ENCODE measurements at regions not wholly inside any gene's neighbourhood (a gene's known extent, or its start where the extent isn't known, plus 50 kb on each side); places are given as distances from the start of the nearest gene placed in this dataset.
"Not testable (repeated sequence)": the region's sequence is repeated elsewhere in the genome, so short reads cannot be mapped to it uniquely, and the experiment has no call there.

DNA sequence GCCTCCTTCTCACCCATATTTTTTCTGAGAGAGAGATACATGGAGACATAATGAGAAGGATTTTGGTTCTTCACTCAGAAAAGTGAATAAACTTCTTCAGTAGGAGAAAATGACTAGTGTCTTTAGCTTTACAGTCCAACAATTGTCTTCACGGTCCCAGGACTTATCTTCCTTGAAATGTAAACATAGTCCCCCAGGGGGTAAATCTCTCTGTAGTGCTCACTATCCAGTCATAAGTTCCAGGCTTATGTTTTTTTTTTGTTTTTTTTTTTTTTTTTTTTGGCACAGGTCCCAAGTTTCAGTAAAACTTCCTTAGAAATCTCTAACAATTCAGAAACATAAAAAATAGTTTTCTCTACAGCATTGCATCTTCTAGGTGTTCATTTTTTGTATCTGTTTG is 890.2 kb upstream of the B3GALT2 start:
- no peak for DNase-seq

DNA sequence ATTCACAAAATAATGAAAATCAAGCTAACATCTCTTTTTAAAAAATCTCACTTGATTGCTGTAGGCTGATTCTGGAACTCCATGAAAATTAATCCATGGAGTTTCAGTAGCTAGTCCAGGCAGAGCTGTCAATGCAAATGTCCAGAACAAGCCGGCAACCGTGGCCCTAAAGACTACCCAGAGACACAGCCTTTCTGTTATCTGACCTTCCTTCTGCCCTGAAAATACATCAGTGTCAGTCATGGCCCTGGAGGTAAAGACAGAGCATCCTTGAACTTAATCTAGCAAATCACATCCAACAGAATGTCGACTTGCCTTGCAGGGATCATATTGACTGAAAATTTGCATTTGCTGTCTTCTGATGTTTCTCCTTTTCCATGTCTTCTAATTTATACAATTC is 887.4 kb upstream of the B3GALT2 start:
- DNase-seq, result no peak

DNA sequence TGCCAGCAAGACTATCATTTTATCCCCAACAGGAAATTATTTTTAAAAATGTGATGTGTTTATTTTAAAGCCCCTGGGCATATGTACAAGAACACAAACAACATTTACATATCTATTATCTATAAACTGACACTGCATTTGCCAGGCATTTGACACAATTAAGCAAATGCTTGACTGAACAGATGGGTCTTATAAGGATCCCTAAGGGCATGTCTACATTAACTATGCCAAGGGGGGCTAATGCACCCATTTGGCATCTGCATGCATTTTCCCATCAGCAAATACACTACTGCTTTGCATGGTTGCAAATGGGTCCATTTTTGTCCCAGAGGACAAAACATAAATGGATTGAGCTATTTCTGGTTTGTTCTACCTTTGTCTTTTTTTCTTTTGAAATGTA is 884.8 kb upstream of the B3GALT2 start:
- no peak for DNase-seq

DNA sequence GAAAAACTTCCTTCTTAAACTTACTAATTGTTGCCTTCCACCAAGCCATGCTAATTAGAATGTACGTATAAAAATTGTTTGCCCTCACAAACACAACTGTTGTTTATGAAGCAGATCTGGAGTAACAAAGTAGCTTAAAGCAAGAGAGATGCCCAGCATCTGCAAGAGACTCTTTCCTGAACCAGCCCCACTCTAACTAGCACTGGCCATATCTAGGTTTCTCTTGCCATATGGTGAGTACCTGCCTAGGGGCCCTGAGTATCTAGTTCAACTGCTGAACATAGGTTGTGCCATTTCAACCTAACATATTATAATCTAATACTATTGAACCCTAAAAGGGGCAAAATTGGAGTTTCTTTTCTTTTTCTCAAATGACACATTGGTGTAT is 883.4 kb upstream of the B3GALT2 start:
- no peak for DNase-seq

DNA sequence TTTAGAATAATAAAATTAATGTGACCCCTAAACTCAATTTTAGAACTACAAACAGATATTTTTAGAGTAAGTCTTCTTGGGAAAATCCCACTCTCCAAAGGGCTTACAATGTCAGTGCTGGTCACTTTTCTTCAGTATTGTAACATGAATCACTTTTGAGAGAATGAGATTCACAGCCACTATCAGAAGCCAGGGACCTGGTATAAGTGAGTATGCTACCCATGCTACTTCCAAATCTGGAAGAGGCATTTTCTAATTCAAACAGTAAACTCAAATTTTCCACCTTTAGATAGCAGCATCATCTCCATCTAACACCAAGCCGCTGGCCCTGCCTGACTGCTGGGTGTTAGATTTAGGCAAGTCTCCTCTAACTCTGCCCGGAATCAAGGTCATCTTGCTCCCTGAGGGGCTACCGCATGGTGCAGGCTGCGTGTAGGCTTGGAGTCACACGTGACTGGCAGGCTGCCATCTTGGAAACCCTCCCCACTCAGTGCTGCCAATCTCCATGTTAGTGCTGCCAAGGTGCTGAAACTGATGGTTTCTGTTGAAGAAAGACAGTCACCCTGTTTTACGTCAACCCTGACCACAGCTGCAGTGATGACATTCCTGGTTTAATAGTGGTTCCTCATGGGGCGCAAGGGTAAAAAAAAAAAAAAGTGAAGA is 882.9 kb upstream of the B3GALT2 start:
- no peak for DNase-seq

DNA sequence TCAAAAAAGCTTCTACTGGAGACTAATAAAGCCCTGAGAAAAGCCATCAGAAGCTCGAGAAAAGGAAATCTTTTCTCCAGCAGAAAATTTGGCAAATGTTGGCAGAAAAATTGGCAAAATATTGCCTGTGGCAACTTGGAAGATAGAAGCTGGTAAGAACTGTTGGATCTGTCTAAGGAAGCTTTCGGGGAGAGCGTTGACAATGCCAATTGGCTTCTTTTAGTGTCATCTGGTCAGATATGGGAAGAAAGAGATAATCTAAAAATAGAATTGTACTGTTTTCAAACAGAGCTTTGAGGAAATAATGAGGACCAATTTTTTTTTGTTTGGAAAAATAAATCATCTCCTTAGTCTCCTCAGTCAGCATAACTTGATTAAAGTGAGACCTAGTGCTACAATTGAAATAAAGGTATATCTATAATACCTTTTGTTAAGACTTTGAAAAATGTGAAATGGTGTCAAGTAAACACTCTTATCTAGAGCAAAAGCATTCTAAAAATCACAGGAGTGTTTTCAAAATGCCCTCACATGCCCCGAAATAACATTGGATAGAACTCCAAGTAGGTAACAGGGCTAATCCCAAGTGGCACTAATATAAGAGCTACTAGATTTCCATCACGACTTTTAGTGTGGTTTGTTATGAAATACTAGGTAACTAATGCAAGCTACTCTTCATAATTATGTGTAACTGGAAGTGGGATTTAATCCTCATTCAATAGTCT is 882.2 kb upstream of the B3GALT2 start:
- no peak for DNase-seq

DNA sequence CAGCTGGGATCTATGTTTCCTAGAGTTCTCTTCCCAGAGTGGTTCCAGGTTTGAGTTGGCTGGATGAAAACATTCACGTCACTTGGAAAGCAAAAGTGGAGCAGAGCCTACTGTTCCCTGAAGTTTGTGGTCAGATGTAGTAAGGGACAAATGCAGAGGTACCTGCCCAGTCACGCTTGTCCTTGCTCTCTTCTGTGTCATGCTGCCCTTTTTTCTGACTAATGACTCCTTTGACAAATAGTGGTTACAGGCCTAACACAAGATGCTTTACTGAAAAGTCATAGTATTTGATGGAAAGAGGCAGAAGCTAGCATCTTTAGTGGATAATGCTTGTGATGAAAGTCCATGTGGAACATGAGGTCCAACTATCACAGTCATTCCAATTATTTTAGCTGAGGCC is 881.4 kb upstream of the B3GALT2 start:
- DNase-seq, result no peak

DNA sequence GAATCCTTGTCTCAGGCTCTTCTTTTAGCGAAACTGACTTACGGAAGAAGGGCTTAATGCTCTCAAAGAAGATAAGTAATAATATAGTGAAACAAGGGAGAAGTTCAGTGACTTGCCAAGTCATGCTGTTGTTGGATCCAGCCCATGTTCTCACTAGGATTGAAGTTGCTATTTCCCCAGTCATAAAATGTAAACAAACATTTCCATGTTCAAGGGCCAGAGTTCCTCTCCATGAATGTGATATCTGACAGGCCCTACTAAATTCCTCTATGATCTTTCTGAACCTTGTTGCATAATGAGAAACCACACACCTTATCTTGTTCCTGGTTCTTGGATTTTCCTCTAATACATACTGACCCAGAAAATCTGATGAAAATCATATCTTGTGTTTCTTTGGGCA is 876.5 kb upstream of the B3GALT2 start:
- DNase-seq, result no peak

DNA sequence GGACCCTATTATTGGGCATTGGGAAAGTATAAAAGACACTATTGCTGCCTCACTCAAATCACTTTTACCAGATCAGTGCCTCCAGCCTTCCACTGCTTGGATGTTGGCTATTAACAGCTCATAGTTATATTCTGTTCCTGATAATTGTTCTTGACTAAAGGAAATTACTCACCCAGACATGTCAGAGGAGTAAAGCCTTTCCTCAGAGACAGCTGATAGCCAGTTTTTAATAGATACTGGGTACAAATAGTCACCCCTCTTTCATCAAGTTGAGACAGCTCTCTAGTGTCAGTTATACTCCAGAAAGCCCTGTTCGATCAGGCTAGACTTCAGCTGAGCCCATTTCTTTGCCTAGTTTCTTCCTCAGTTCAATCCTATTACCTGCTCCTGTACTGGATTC is 876.1 kb upstream of the B3GALT2 start:
- no peak for DNase-seq

DNA sequence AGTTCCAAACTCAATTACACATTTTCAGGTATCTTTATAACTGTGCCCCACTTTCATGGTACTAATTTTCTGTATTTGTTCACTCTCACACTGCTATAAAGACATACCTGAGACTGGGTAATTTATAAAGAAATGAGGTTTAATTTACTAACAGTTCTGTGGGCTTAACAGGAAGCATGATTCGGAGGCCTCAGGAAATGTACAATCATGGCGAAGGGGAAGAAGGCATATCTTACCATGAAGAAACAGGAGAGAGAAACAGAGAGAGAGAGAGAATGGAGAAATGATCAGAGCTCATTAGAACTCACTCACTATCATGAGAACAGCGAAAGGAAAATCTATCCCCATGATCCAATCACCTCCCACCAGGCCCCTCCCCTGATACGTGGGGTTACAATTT is 874.1 kb upstream of the B3GALT2 start:
- DNase-seq, result no peak

DNA sequence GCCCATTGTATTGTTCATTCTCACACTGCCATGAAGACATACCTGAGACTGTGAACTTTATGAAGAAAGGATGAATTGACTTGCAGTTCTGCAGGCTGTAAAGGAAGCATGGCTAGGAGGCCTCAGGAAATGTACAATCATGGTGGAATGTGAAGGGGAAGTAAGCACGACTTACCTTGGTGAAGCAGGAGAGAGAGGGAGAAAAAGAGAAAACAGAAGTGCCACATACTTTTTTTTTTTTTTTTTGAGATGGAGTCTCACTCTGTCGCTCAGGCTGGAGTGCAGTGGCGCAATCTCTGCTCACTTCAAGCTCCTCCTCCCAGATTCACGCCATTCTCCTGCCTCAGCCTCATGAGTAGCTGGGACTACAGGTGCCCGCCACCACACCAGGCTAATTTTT is 871.9 kb upstream of the B3GALT2 start:
- not testable (repeated sequence) for DNase-seq

DNA sequence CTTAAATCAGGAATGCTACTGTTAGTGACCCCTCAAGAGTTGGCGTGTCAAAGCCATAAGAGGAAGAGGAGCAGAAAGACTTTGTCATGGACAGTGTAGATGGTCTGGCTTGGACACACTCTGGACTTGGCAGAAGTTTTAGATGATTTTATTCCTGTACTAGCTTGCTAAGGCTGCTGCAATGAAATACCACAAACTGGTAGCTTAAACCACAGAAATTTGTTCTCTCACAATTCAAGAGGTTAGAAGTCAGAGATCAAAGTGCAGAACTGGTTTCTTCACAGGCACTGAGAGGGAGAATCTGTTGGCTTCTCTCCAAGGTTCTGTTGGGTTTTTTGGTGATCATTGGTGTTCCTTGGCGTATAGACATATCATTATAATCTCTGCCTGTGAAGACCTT is 869.8 kb upstream of the B3GALT2 start:
- DNase-seq, result no peak

DNA sequence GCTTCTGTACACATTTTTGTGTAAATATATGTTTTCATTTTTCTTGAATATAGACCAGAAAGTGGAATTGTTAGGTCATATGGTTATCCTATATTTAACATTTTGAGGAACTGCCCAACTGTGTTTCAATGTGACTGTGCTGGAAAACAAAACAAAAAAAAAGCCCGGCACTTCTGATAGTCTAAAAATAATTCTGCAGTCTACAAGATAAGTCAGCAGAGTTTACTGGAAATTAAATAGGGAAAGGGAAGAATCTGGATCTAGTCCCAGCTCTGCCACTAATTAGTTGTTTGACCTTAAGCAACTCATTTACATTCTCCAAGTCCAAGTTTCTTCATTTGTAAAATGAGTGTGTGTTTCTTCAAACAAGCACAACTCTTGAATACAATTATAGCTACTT is 869.1 kb upstream of the B3GALT2 start:
- DNase-seq, result no peak

DNA sequence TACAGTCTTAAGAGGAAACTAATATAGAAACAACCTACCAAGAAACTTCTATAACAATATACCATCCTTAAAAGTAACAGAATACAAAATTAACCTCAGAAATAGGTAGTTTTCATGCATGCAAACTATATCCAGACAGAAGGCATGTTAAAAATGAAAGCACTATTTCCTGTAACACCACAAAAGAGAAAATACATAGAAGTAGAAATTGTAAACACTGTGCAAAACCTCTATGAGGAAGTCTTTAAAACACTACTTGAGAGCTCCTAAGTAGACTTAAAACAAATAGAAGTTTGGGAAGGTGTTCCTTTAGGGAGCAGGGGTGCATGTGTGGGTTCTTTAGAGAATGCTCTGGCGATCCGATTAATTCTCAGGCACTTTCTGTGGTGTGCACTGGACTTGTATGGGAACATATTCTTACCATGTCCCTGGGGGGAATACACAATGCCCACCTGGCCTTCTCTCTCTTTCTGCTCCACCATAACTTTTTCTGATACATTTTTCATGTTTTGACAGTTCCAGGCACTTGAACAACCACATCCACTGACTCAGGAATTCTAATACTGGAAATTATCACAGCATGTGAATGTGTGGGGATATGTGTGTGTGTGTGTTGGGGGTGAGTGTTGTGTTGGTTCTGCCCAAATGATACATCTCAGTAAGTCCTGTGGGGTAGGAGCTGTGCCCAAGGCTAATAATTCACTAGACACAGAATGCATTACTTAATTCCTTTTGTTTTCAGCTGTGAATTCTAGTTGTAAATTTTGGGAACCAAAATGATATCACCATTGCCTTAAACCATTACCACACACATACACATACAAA is 866.3 kb upstream of the B3GALT2 start:
- DNase-seq, result no peak

DNA sequence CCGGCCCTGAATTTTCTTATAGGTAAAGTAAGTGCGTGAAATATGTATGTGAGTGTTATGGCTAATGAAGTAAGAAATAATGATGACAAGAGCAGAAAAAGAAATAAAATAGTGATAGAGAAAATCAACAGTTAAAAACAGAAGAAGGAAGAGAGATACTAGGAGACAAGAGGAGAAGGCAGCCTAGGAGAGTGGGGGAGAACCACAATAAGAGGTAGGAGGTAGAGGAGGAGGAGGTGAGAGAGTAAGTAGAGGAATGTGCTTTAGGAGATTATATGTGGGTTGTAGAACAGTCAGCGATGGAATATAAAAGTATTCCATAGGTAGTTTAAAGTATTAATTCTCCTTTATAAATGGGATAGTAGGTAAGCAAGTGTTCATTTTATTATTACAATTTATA is 861.5 kb upstream of the B3GALT2 start:
- no peak for DNase-seq

DNA sequence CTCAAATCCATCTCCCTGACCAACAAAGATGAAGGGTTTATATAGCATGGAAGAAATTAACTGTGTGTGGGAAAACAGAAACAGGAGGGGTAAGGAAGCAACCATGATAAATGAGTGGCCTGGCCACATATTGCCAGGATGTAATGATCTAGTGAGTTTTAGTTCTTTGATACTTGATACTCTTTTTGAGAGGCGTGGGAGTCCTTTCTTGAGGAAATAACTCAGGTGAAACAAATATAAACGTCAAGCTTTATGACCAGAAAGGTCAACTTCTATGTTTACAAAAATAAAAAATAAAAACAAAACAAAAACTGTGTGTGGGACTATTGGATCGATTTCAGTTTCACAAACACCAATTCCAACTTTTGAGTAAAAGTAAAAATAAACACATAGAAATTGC is 860.8 kb upstream of the B3GALT2 start:
- DNase-seq, result no peak

DNA sequence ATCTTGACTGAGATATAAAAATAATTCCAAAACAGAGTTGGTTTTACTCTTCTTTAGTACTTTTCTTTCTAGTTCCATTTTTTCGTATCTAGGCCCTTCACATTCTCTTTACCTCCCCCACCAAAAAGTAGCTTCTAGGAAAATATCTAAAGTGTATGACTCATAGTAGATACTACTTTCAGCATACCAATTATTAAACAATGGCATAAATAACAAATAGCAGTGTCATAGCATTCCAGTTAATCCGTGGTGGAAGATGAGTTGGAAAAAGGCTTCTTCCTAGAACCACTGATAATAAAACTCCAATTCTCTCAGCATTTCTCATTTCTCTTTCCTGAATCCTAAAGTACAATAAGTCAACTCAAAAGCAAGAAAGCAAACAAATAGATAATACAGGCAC is 859.0 kb upstream of the B3GALT2 start:
- no peak for DNase-seq

DNA sequence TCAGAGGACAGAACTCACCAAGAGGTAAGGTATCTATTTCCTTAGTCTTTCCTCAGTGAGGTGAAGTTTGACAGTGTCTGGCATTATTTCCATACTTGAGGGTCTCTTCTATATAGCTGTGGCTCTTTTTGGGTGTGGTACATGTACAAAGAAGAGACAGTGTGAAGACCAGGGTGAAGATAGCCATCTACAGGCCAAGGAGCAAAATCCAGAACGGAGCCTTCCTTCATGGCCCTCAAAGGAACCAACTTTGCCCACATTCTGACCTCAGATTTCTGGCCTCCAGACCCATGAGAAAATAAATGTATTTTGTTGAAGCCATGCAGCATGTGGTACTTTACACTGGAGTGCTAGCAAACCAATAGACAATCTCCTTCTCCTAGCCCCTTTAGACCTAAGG is 858.5 kb upstream of the B3GALT2 start:
- no peak for DNase-seq

DNA sequence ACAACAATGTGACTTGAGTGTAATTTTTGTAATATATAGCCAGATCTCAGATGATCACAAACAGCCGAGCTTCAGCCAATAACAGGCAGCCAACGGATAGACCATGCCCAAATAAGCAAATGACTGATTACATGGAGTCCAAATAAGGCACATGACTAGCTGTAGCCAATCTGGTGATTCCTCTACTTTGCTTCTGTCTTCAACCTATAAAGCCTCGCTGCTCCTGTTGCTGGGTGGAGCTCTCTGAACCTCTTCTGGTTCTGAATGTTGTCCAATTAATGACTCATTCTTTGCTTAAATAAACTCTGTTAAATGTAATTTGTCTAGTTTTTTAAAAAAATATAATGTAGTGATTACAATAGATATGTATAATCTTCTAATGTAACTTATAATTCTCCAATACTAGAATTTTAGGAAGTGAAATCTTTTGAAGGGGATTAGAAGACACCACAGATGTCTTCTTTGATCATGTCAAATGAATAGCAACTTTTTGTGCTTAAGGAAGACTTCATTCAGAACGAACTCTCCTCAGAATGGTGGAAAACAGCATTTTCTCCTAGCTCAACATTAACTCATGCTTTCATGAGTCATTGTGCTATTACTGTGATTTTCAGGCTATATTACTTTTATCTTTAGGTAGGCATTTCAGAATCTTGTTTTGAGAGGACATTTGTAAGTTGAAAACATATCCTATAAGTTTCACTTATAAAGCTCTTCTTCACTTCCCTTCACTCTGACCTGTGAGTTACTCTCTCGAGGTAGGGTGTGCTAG is 857.8 kb upstream of the B3GALT2 start:
- DNase-seq, result no peak

DNA sequence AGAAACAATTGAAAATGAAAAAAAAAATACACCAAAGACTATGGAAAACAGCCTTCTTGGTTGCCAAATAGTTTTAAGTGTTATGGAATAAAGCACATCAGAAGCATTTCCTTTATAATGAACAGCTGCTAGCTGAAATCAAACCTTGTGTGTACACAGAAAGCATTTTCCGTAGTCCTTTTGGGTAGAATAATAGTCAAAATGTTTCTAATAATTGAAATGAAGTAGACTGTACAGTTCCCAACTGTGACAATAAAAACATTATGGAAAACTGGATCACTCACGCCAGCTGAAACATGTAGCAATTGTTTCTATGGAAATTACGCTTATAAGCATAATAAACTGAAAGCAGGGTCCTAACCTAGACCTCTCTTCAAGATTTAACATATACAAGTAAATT is 856.3 kb upstream of the B3GALT2 start:
- no peak for DNase-seq

DNA sequence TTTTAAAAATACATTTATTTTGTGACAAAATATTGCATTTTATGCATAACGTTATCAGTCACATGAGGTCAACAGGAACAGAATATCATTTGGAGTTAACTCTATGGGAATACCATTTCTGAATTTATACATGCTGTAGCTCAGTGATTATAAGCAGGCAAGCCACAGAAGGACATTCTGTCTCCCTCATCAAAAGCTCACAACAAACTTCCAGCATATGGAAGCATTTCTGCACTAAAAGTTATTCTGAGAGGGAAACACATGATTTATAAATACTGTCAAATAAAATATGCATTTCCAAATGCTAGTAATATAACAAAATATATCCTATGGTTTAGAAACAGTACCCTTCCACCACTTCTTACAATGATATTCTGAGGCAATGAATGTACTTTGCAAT is 854.1 kb upstream of the B3GALT2 start:
- DNase-seq, result no peak

DNA sequence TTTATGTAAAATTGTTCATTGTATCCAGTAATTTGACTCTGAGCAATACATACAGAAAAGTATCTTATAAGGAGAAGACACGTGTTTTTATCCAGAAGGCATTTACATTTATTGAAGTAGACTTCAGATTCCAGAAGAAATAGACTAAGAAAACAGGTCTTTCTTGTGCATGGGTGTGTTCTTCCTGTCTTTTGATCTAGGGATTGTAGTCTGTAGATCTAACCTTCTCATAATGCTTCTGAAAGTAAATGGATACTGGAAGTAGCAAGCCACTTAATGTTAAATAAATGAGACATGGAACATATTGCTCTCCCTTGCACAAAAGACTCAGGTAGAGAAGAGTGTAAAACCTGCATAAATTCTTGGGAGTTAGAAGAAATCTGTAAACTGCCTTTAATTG is 853.2 kb upstream of the B3GALT2 start:
- no peak for DNase-seq

DNA sequence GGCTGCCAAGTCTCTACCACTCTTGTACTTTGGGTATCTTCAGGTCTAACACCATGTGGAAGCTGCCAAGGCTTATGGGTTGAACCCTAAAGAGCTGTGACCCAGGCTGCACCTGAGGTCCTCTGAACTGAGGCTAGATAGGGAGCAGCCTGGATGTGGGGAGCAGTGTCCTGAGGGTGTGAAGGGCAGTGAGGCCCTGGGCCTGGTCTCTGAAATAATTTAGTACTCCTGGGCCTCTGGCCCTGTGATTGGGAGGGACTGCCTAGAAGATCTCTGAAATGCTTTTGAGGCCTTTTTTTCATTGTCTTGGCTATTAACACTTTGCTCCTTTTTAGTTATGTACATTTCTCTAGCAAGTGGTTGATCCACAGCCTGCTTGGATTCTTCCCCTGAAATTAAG is 847.2 kb upstream of the B3GALT2 start:
- no peak for DNase-seq

Data from AML-193 (cell line).